SH-SY5Y (cell line): ENCODE measurements at regions not wholly inside any gene's neighbourhood (a gene's known extent, or its start where the extent isn't known, plus 50 kb on each side); places are given as distances from the start of the nearest gene placed in this dataset.

Experiments used
- GATA2 ChIP-seq: IDR thresholded peaks from 2 replicates; pipeline ENCODE4 v1.6.1; 2011; ENCODE audit warnings: mild to moderate bottlenecking, low read depth, low read length
- GATA3 ChIP-seq: IDR thresholded peaks from 2 replicates; pipeline ENCODE4 v1.6.1; 2011; ENCODE audit warnings: low read depth, mild to moderate bottlenecking, low read length, moderate library complexity

- TF ChIP-seq GATA3 (no peak), GATA2 (no peak)
These were observed 254.6 kb upstream of the LRRC4C start for GRCh38 chr11:41714101-41714500.
